SK-N-DZ (cell line): ENCODE measurements at regions not wholly inside any gene's neighbourhood (a gene's known extent, or its start where the extent isn't known, plus 50 kb on each side); places are given as distances from the start of the nearest gene placed in this dataset.

Source experiments
- DNase-seq: peaks from one replicate; pipeline ENCODE4 v3.0.0-alpha.2; 2015; ENCODE audit warnings: low spot score

DNA sequence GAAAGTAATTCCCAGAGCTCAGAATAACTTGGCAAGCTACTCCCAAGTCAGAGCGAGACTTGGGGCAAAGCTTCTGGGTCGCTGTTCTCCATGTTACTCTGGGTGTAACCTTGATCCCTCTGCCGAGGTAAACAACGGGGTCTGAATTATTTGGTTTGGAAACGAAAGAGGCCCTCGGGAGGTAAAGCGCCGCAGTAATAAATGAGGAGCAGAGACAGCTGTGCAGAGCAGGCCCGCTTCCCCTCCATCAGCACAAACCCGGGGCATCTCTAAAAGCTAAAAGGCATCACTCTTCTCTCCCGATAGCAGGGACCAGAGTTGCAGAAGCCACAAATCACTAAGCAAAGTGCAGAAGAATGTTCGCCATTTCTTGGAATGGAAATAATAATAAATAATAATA is 561.5 kb downstream of the BCOR start:
- DNase-seq = no peak

DNA sequence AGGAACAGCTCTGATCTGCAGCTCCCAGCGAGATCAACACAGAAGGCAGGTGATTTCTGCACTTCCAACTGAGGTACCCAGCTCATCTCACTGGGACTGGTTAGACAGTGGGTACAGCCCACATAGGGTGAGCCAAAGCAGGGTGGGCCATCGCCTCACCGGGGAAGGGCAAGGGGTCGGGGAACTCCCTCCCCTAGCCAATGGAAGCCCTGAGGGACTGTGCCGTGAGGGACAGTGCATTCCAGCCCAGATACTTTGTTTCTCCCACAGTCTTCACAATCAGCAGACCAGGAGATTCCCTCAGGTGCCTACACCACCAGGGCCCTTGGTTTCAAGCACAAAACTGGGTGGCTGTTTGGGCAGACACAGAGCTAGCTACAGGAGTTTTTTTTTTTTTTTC is 555.9 kb downstream of the BCOR start:
- DNase-seq = no peak

DNA sequence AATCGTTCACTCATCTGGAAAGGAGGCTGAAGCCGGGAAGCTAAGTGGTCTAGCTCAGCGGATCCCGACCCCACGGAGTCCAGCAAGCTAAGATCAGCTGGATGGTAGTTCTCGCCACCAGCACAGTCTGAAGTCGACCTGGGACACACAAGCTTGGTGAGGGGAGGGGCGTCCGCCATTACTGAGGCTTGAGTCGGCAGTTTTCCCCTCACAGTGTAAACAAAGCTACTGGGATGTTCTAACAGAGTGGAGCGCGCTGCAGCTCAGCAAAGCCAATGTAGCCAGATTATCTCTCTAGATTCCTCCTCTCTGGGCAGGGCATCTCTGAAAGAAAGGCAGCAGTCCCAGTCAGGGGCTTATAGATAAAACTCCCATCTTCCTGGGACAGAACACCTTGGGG is 555.4 kb downstream of the BCOR start:
- DNase-seq = no peak

DNA sequence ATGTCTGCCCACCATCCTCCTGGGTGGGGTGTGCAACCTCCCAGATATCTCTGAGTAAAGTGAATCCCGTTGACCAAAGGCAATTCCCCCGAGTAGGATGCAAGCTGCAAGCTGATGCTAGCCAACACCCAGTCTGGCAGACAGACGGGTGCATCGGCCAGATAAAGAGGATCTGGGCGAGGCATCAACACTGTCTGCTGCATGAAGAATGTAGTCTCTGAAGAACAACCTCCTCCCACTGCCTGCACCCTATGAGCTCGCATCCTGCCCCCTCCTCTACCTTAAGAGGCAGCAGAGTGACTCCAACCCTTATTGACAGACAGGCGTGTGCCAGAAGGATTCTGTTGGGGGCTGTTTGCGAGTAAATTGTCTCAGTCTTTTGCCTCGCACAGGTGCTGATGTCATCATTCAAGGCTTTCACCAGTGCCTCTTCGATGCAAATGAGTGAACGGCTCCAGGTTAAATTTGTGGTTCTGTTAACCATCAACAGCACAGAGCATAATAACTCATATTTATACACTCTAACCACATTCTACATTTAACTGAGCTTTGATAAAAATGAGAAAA is 546.9 kb downstream of the BCOR start:
- DNase-seq = no peak

DNA sequence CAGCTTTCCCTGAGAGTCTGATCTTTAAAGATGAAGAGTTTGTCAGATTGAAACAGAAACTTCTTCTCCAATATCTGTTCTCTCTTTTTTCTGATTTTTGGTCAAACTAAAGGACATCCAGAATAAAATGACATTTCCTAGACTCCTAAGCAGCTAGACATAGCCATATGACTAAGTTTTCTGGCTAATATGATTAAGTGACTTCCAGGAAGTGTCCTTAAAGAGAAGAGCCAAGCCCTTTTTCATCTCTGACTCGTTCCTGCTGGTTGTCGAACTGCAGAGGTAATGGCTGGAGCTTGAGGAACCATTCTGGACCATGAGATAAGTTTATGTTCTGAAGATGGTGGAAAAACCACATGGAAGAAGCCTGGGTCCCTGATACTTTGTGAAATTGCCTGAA is 546.0 kb downstream of the BCOR start:
- no peak for DNase-seq

DNA sequence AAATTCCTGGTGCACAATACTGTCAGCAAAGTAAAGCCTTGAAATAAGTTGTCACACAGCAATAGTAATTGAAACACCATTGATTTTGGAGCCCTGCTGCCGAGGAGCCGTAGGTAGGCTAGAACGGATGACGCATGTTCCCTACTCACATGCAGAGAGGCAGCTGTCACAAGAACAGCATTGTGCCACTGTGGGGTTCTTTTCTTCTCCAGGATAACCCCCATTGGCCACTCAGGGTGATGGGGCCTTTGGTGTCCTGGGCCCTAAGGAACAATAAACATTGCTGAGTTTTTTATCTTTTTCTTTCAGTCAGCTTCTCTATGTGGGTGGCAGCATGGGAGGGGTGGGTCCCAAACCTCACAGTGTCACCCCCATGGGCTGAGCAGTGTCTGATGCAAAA is 542.3 kb downstream of the BCOR start:
- DNase-seq = no peak

DNA sequence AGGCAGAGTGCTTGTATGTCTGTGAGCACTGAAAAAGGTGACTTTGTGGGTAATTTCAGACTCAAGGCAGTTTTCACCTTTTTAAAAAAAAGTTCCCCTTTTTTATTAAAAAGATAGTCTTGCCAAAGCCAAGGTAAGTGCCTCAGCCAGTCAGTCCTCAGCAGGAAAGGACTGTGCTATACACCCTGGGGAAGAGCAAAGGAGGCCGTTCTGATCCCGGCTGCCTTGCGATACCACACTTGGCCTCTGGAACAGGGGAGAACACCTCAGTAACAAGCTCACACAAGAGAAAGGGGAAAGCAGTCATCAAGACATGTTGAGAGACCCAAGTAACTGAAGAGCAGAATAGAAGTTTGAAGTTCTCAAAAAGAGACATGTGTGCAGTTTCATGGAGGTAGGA is 541.7 kb downstream of the BCOR start:
- no peak for DNase-seq

DNA sequence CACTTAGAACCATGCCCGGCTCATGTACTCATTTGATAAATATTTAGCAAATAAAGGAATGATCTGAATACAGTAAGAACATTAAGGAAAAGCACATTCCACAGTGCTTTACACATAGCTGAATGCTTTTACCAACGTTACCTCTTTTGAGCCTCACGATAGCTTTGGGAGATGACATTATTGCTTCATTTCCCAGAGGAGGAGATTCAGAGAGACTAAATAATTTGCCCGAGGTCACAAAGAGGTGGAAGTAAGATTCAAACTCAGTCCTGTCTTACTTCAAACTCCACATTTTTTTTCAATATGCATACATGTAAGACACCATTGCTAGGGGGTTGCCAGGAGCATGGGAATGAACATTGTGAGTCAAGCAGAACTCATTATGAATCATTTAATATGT is 538.5 kb downstream of the BCOR start:
- no peak for DNase-seq

DNA sequence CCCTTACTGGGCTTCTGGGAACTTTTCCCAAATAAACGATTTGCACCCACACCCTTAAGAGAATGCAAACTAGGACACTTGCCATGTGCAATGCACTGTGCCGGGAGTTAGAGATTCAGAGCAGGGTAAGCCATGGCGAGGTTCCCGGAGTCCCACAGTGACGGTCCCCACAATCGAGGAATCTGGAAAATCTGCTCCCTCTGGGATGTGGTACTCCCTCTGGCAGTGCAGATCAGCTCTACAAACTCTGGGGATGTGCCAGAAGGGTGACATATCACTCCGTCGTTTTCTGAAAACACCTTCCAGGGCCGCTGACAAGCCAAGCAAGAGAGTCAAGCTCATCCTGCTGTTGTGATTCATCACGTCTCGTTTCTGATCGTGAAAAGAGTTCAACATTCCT is 537.5 kb downstream of the BCOR start:
- DNase-seq = no peak

DNA sequence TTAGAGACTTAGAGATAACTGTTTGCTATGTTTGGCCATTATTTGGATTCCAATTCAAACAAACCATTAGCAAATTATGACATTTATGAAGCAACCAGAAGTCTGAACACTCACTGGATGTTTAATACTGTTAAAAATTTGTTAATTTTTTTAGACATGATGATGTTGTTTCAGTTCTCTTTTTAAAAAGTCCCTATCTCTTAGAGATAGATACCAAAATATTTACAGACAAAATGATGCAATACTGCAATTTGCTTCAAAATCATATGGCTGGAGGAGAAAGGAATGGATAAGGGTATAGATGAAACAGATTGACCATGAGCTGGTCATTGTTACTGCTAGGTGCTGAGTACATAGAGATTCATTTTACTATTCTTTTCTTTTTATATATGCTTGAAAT is 534.6 kb downstream of the BCOR start:
- no peak for DNase-seq

DNA sequence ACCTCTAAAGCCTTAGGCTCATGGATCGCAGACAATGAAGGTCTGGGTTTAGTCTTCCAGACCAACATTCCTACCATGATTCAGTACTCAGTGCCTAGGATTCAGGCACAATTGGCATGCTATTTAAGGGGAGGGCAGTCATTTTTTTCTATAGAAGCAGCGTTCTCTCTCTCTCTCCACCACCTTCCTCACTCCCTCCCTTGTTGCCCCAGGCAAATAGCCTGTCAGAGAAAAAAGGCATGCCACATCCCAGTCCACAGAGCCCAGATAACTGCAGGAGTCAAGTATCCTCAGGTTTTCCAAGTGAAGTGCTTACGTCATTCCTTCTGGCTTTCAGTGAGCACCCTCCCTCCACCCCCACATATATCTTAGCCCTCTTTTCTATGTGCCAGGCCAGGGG is 533.0 kb downstream of the BCOR start:
- DNase-seq = no peak

DNA sequence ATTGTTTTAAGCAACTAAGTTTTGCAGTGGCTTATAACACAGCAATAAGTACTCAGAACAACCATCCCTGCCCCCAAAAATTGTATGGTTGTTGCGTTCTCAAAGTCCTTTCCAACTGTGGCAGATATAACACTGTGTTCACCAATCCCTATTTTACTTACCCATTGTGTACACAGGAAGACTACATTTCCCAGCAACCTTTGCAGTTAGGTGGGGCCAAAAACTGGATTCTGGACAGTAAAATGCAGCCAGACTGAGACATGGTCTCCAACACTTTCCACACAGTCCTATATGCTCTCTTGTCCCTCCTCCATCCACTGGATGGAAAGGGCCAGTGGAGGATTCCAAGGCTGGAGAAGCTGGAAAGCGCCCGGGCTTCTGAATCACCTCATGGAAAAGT is 523.6 kb downstream of the BCOR start:
- DNase-seq = no peak

DNA sequence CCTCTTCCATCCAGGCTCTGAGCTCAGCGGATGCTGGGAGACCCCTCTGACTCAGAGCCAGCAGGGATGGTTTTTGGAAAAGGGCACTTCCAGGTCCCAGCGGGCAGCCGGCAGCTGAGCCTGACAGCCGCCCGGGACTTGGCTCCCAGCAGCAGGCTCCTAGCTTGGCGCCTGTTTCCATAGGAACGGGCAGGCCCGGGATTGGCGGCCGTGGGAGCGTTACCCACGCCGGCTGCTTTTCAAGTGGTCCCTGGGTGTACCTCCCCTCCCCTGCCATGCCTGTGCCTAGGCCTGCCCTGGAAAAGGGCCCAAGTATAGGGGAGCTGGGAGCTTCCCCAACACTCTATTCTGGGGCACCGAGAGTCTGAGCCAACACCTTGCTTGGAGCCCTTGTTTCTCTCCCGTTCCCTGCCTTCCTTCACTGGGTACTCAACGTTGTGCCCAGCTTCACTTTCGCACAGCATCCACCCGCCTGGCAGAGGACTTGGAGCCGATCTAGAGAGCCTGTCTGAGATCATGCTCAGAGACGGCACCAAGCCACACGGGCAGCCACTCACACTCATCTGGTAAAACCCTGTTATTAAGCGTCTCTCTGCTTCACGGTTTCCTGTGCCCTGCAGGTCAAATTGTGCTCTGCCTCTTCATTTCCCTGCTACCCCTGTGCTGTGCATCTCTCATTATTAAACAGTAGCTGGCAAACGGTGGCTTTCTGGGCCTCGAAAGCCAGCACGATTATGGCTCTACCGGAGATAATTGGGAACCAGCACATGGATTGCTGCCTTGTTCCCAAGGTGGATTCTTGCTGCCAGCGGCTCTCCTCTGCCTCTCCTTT is 521.5 kb downstream of the BCOR start:
- peak; percentile 41 for DNase-seq

DNA sequence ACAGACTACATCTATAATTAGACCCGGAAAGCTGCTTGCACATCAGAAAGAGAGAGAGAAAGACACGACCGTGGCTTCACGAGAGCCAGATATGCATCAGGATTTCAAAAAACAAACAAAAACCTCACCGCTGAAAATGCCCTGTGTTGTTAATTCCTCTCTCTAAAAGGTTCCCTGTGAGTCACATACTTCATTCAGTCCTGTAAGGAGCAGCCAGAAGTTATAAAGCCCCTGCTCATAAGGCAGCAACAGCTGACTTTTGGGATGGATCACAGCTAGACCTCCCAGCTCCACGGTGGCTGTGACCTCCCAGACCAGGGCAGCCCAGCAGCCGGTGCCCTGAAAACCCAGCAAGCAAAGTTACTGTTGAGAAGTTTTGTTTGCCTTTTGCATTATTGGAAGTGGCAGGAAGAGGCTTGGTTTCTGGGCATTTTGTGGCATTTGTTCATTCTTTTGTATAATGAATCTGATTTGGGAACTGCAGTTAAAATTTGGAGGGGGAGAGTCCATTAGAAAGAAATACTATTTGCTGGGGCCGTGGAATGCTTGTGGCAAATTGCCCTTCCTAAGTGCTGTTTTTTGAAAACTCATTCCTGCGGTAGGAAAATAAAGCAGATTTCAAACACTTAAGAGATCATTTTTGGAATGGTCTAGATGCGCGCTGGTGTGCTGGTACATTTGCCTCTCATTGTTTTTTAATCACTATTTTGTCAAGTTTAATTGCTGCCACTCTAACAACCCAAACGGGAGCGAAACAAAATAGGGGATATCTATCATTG is 520.4 kb downstream of the BCOR start:
- DNase-seq = no peak

DNA sequence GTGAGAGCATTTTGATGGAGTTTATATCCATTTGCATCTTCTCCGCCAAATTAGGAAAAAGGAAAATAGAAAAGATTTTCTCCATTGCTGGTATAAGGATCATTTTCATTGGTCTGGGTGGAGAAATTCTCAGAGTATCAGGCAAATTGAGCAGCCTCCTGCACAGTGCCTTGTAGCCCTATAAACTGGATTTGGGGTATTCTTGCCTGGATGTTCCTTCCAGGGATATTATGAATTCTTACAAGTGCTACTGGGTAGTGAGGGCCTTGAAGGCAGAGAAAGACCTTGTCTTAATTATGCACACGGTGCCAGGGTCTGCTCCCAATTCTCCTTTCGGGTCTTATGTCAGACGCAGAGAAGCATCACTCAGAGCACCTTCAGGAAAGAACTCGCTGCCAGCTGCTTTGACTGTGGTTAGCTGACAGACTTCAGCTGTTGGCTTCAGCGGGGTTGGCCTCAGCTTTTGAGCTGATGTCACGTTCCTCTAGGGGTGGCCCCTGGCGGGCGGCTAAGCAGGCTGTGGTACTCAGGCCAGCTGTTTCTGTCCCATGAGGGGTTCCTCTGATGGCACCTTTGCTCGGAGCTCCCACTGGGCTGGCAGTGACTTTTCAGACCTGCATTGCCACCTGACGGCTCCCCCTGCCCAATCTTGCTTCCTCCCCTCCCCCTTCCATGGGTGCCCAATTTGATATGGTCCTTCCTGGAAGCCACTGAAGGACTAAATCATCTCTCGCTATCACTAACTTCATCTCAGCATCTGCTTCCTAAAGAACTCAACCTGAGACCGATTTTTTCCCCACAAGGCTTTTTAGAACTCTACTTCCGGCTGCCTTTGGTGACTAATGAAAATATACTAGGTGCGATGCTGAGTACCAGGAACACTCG is 519.5 kb downstream of the BCOR start:
- no peak for DNase-seq

DNA sequence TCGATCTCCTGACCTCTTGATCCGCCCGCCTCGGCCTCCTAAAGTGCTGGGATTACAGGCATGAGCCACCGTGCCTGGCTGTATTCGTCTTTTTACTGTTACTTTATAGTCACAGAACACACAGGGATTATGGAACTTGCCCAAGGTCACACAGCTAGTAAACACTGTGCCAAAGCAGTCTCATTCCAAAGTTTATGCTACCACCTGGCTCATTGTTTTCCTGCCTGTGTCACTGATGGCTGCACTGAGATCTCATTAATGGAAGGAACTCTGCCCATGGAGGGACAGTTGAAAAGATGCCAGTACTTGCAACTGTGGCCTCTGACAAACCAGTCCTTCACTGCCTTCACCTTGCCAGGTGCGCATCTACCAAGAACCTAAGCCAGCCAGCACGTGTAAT is 517.7 kb downstream of the BCOR start:
- no peak for DNase-seq

DNA sequence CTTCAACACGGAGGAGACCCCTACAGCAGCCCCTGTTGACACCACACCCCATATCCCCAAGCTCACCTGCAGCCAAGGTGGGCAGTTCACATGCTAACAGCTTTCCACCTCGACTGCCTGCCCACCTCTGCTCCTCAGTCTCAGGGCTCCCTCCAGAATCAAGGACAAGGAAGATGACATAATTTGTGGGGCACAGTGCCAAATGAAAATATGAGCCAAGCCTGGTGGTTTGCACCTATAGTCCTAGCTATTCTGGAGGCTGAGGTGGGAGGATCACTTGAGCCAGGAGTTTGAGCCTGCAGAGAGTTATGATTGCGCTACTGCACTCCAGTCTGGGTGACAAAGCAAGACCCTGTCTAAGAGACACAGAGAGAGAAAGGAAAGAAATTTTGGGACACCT is 516.3 kb downstream of the BCOR start:
- DNase-seq = no peak

DNA sequence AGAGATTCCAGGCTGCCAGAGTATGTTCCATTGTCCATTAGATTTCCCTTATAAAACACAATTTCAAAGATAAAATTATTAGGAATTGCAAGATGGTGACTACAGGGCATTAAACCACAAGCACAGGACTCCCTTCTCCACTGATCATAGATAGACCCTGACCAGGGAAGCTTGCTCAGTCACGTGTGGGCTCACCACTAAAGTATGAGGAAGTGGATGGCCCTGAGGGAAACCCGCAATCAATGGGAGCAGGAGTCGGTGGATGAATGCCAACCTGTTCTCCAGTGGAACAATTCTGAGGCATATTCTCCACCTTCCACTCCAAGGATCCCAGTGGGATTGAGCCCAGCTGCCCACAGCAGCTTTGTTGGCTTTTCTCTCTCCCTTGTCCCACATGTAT is 515.7 kb downstream of the BCOR start:
- no peak for DNase-seq

DNA sequence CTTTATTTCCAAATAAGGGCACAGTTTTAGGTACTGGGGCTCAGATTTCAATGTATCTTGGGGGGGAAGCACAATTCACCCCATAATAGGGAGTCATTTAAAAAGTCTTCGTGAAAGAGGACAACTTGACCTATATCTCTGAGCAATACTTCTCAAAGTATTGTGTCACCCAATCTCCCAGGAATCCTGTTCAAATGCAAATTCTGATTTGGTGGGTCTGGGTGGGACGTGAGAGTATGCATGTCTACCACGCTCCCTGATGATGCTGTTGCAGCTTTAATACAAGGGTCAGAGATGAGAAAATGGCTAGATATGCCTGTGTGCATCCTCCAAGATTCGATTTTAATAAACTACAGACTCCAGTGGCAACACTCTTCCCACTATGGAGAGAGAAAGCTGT is 514.8 kb downstream of the BCOR start:
- no peak for DNase-seq

DNA sequence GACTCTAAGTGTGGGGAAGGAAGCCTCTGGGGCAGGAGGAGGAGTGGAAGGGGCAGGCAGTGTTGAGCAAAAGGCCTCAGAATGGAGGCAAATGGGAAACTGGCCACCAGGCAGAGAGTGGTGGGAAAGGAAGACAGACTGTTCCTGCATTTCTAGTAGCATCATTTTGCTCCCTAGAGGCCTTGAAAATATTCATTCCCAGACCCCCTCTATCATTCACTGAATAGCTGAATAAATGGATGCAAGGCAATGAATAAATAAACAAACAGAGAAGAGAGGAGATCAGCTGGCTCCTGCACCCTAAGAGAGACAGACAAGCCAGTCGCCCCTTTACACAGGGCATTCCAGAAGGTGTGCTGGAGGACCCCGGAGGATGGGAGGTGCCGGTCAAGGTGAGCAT is 511.9 kb downstream of the BCOR start:
- no peak for DNase-seq

DNA sequence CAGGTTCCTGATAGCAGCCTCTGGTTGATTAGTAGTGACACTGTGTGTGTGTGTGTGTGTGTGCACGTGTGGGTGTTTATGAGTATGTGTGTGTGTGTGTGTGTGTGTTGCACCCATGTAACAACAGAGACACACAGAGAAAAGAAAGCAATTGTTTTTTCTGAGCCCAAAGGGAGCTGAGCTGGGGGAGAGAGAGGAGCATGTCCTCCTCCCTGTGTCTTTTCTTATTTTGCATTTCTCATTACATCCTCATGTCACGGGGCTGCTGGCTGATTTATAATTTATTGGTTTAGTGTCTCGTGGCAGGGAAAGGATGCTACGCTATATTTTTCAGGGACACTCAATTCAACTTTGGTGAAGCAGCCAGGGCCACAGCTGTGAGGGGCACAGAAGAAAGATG is 511.4 kb downstream of the BCOR start:
- DNase-seq = no peak

DNA sequence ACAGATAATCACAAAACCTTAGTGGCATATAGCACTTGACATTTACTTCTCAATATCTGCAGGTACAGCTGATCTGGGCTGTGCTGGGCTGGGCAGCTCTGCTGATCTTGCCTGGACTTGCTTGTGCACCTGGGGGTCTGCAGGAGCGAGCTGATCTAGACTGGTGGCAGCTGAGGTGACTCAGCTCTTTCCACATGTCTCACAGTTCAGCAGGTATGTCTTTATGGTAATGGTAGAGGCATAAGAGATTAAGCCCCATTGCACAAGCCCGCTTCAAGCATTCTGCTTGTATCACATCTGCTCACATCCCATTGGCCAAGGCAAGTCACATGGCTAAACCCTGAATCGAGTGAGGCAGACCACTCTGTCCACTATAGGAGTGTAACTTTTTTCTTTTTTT is 506.7 kb downstream of the BCOR start:
- DNase-seq = no peak
